ENCODE measurements at regions not wholly inside any gene's neighbourhood (a gene's known extent, or its start where the extent isn't known, plus 50 kb on each side); places are given as distances from the start of the nearest gene placed in this dataset.

- DNase-seq (ENCODE audit: extremely low read depth, low read depth), result no peak
- TF ChIP-seq CTCF (IDR thresholded peaks at IDR 0.05; ENCODE audit: low read depth, low read length, missing control alignments), result no peak
Observed at GRCh38 chr2:145141981-145142380, 622.1 kb upstream of the ZEB2 start.

GRCh38 chr2:145140658-145141057 lies 620.7 kb upstream of the ZEB2 start:
- no peak overlapping the region for H3K4me3 ChIP-seq (replicated peaks; ENCODE audit: low read depth, low read length)
- no peak for DNase-seq (ENCODE audit: extremely low read depth, low read depth)
- no peak for TF ChIP-seq CTCF (IDR thresholded peaks at IDR 0.05; ENCODE audit: low read depth, low read length, missing control alignments)

More at GRCh38 chr2:145141981-145142380, 622.1 kb upstream of the ZEB2 start:
- H3K4me3 ChIP-seq (replicated peaks; ENCODE audit: low read depth, low read length), result no peak overlapping the region

GRCh38 chr2:145138626-145139025 lies 618.7 kb upstream of the ZEB2 start:
- H3K4me3 ChIP-seq (replicated peaks; ENCODE audit: low read depth, low read length), result no peak overlapping the region
- no peak for TF ChIP-seq CTCF (IDR thresholded peaks at IDR 0.05; ENCODE audit: low read depth, low read length, missing control alignments)
- DNase-seq (ENCODE audit: extremely low read depth, low read depth), result no peak

GRCh38 chr2:145137901-145138300 lies 618.0 kb upstream of the ZEB2 start:
- no peak for DNase-seq (ENCODE audit: extremely low read depth, low read depth)
- H3K4me3 ChIP-seq (replicated peaks; ENCODE audit: low read depth, low read length), result no peak overlapping the region
- TF ChIP-seq CTCF (IDR thresholded peaks at IDR 0.05; ENCODE audit: low read depth, low read length, missing control alignments), result no peak

- TF ChIP-seq CTCF (IDR thresholded peaks at IDR 0.05; ENCODE audit: low read depth, low read length, missing control alignments), result no peak
- H3K4me3 ChIP-seq (replicated peaks; ENCODE audit: low read depth, low read length), result no peak overlapping the region
- no peak for DNase-seq (ENCODE audit: extremely low read depth, low read depth)
Observed at GRCh38 chr2:145137211-145137610, 617.3 kb upstream of the ZEB2 start.

GRCh38 chr2:145136702-145137101 lies 616.8 kb upstream of the ZEB2 start:
- no peak for TF ChIP-seq CTCF (IDR thresholded peaks at IDR 0.05; ENCODE audit: low read depth, low read length, missing control alignments)
- no peak for DNase-seq (ENCODE audit: extremely low read depth, low read depth)
- no peak overlapping the region for H3K4me3 ChIP-seq (replicated peaks; ENCODE audit: low read depth, low read length)

- no peak for DNase-seq (ENCODE audit: extremely low read depth, low read depth)
- TF ChIP-seq CTCF (IDR thresholded peaks at IDR 0.05; ENCODE audit: low read depth, low read length, missing control alignments), result no peak
- no peak overlapping the region for H3K4me3 ChIP-seq (replicated peaks; ENCODE audit: low read depth, low read length)
Observed at GRCh38 chr2:145126146-145126545, 606.2 kb upstream of the ZEB2 start.

Measured in HFF-Myc (cell line).